Caco-2 (cell line): ENCODE measurements at regions not wholly inside any gene's neighbourhood (a gene's known extent, or its start where the extent isn't known, plus 50 kb on each side); places are given as distances from the start of the nearest gene placed in this dataset.

Source experiments
- BruUV-seq: library from RNA; stranded (reverse); fragments of 400-500 nt; replicated peaks from 2 replicates; lab custom pipeline; 2021; lab: Mats Ljungman, UMichigan
- CTCF ChIA-PET: fragments of 300-600 bp; sonication (Branson Sonifier 250); formaldehyde crosslinking; loops from one replicate; lab custom pipeline; 2022; ENCODE audit warnings: antibody characterized with exemption; lab: Charles Lee
- POLR2A ChIA-PET: fragments of 300-600 bp; sonication (Branson Sonifier 250); formaldehyde crosslinking; loops from one replicate; lab custom pipeline; 2022; ENCODE audit warnings: antibody characterized with exemption; lab: Charles Lee
- DNase-seq, 2 experiments: peaks; one replicate each; pipeline versions ENCODE4 v3.0.0 to v3.0.0-alpha.2; 2020 to 2022
- H3K27me3 ChIP-seq: replicated peaks from 2 replicates; pipeline ENCODE4 v1.6.0; 2011; ENCODE audit warnings: low read length; ENCODE audit not compliant: control insufficient read depth, insufficient read depth
- H3K36me3 ChIP-seq: 2 replicates; pipeline ENCODE4 v1.5.1; 2011; ENCODE audit warnings: low read length; ENCODE audit not compliant: control insufficient read depth, insufficient read depth
- H3K4me1 ChIP-seq: fragments of 250-450 bp; sonication (Bioruptor Pico); 2 replicates; pipeline ENCODE4 v1.5.1; 2020; ENCODE audit warnings: mild to moderate bottlenecking
- H3K4me3 ChIP-seq: 2 replicates; pipeline ENCODE4 v1.5.1; 2011; ENCODE audit warnings: low read depth, mild to moderate bottlenecking, control low read depth, low read length
- H3K9me3 ChIP-seq: fragments of 250-450 bp; sonication (Bioruptor Pico); 2 replicates; pipeline ENCODE4 v1.5.1; 2020; ENCODE audit warnings: mild to moderate bottlenecking, moderate library complexity
- H3K27ac Mint-ChIP-seq: one replicate; pipeline ENCODE4 v1.8.0; 2022; ENCODE audit warnings: mixed read lengths; ENCODE audit not compliant: unreplicated experiment
- H3K27me3 Mint-ChIP-seq: one replicate; pipeline ENCODE4 v1.8.0; 2022; ENCODE audit warnings: mixed read lengths; ENCODE audit not compliant: insufficient read depth, unreplicated experiment
- H3K36me3 Mint-ChIP-seq: one replicate; pipeline ENCODE4 v1.8.0; 2022; ENCODE audit warnings: mild to moderate bottlenecking, mixed read lengths; ENCODE audit not compliant: insufficient read depth, unreplicated experiment
- H3K4me1 Mint-ChIP-seq: one replicate; pipeline ENCODE4 v1.8.0; 2022; ENCODE audit warnings: low read depth, mixed read lengths; ENCODE audit not compliant: unreplicated experiment
- H3K4me3 Mint-ChIP-seq: one replicate; pipeline ENCODE4 v1.8.0; 2022; ENCODE audit warnings: mild to moderate bottlenecking, moderate library complexity, mixed read lengths; ENCODE audit not compliant: unreplicated experiment
- H3K9me3 Mint-ChIP-seq: one replicate; pipeline ENCODE4 v1.8.0; 2022; ENCODE audit warnings: mixed read lengths; ENCODE audit not compliant: unreplicated experiment
- intact Hi-C: fragments of 100-400 bp; cut with micrococcal nuclease; formaldehyde crosslinking; loops from one replicate; pipeline ENCODE4 v1.10.0; 2022; ENCODE audit not compliant: unreplicated experiment
- TF ChIP-seq, protein P1 (sequence below), 2 experiments: fragments of 200-600 bp in 1 of 2; IDR thresholded peaks; 1 replicate in 1 of 2; 2 replicates in 1 of 2; pipeline versions ENCODE4 v1.5.1 to v1.8.0; 2011 to 2022; ENCODE audit warnings: antibody characterized with exemption in 1 of 2, control low read depth in 1 of 2, inconsistent platforms in 1 of 2, low read depth in 1 of 2, low read length in 1 of 2, mild to moderate bottlenecking in 1 of 2, moderate library complexity in 1 of 2; ENCODE audit not compliant: insufficient read depth in 1 of 2, severe bottlenecking in 1 of 2, unreplicated experiment in 1 of 2

DNA sequence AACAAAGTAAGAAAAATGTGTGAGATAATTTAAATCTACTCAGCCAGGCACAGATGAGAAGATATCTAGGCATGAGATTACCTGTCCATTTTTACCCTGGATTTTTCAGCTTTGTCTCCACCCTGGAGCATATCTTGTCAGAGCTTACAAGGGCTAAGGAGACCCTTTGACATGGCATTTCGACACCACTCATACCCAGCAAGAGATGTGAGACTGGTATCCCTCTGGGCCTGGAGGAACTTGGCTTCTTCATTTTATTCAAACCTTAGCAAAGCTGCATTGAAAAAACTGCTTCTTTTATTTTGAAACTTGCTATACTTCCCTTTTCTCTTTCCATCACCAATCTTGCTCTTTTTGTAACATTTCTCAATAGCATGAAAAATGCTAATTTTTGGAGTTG, 194.9 kb upstream of the HNMT start:
- ChIA-PET POLR2A (no interaction called here), CTCF (no interaction called here)
- Mint-ChIP-seq H3K4me3 (no peak overlapping the region), H3K36me3 (no peaks in the 10 kb centered on the region), H3K27me3 (peaks cover 4% of the 10 kb centered on the region), H3K9me3 (peaks cover 3% of the 10 kb centered on the region), H3K4me1 (no peaks in the 10 kb centered on the region), H3K27ac (no peak overlapping the region)
- intact Hi-C loops: no loop called here
- Histone ChIP-seq H3K9me3 (no peaks in the 10 kb centered on the region), H3K4me1 (no peaks in the 10 kb centered on the region), H3K36me3 (no peaks in the 10 kb centered on the region), H3K27me3 (no peaks in the 10 kb centered on the region), H3K4me3 (no peak overlapping the region)
- TF ChIP-seq, protein P1, sequence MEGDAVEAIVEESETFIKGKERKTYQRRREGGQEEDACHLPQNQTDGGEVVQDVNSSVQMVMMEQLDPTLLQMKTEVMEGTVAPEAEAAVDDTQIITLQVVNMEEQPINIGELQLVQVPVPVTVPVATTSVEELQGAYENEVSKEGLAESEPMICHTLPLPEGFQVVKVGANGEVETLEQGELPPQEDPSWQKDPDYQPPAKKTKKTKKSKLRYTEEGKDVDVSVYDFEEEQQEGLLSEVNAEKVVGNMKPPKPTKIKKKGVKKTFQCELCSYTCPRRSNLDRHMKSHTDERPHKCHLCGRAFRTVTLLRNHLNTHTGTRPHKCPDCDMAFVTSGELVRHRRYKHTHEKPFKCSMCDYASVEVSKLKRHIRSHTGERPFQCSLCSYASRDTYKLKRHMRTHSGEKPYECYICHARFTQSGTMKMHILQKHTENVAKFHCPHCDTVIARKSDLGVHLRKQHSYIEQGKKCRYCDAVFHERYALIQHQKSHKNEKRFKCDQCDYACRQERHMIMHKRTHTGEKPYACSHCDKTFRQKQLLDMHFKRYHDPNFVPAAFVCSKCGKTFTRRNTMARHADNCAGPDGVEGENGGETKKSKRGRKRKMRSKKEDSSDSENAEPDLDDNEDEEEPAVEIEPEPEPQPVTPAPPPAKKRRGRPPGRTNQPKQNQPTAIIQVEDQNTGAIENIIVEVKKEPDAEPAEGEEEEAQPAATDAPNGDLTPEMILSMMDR (IDR thresholded peaks at IDR 0.05; ENCODE audit: insufficient read depth in 1 of 2, low read depth in 1 of 2, low read length in 1 of 2, severe bottlenecking in 1 of 2, unreplicated experiment in 1 of 2): no peak
- BruUV-seq: no TSS peak
- no peak for DNase-seq

DNA sequence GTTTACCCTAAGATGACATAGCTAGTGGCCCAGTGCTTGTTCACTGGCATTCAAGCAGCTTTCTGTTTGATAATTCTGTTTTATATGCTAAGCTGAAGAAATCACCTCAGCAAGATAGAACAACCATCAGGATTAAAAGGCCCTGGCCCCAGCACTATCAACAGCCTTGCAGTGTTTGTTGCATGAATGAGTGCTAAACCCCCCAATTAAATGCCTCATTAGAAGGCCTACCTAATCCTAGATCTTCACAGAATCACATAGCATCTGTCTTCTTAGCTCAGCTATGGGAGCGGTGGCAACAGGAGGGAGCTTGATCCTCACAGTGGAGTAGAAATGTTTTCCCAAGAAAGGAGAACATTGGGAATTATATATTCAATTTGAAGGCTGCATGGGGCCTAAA, 194.1 kb upstream of the HNMT start:
- Mint-ChIP-seq H3K27me3 (peaks cover 4% of the 10 kb centered on the region), H3K27ac (no peak overlapping the region), H3K4me3 (no peak overlapping the region), H3K4me1 (no peaks in the 10 kb centered on the region), H3K36me3 (no peaks in the 10 kb centered on the region), H3K9me3 (peaks cover 10% of the 10 kb centered on the region)
- Histone ChIP-seq H3K4me3 (no peak overlapping the region), H3K9me3 (no peaks in the 10 kb centered on the region), H3K4me1 (no peaks in the 10 kb centered on the region), H3K36me3 (no peaks in the 10 kb centered on the region), H3K27me3 (no peaks in the 10 kb centered on the region)
- no peak for DNase-seq
- TF ChIP-seq, protein P1 (IDR thresholded peaks at IDR 0.05; ENCODE audit: insufficient read depth in 1 of 2, low read depth in 1 of 2, low read length in 1 of 2, severe bottlenecking in 1 of 2, unreplicated experiment in 1 of 2): no peak
- ChIA-PET CTCF (no interaction called here), POLR2A (no interaction called here)
- BruUV-seq: no TSS peak
- intact Hi-C loops: loop anchor here (5.0 kb wide), 1 partner anchor 67 kb away; no protein-coding TSS in a partner anchor

DNA sequence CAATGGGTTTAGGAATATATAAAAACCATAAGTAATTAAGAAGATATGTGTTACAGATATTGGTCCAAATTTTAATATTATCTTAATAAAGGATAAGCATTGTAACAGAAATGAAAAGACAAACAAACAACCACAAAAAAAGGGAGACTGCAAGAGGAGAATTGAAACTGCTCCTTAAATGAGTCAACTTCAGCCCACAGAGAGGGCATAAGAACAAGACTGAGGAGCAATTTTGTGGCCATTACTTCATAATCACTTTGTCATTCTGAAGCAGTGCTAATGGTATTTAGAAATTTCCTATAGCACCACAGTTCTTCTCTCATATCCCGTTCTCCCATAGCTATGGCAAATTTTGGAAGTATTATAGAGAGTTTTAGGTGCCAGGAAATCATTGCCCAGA, 193.2 kb upstream of the HNMT start:
- Histone ChIP-seq H3K36me3 (no peaks in the 10 kb centered on the region), H3K9me3 (no peaks in the 10 kb centered on the region), H3K4me3 (no peak overlapping the region), H3K4me1 (no peaks in the 10 kb centered on the region), H3K27me3 (no peaks in the 10 kb centered on the region)
- peaks cover 19% of the 10 kb centered on the region for H3K9me3 Mint-ChIP-seq
- no peak overlapping the region for H3K27ac Mint-ChIP-seq
- CTCF ChIA-PET: no interaction called here
- H3K27me3 Mint-ChIP-seq: peaks cover 4% of the 10 kb centered on the region
- BruUV-seq: no TSS peak
- peaks cover 6% of the 10 kb centered on the region for H3K4me1 Mint-ChIP-seq
- H3K36me3 Mint-ChIP-seq: no peaks in the 10 kb centered on the region
- no peak for DNase-seq
- intact Hi-C loops: loop anchor here (5.0 kb wide), 1 partner anchor 66 kb away; no protein-coding TSS in a partner anchor
- TF ChIP-seq, protein P1 (IDR thresholded peaks at IDR 0.05; ENCODE audit: insufficient read depth in 1 of 2, low read depth in 1 of 2, low read length in 1 of 2, severe bottlenecking in 1 of 2, unreplicated experiment in 1 of 2): no peak
- POLR2A ChIA-PET: no interaction called here
- H3K4me3 Mint-ChIP-seq: no peak overlapping the region
